CMK (cell line): ENCODE measurements at regions not wholly inside any gene's neighbourhood (a gene's known extent, or its start where the extent isn't known, plus 50 kb on each side); places are given as distances from the start of the nearest gene placed in this dataset.
"Not testable (repeated sequence)": the region's sequence is repeated elsewhere in the genome, so short reads cannot be mapped to it uniquely, and the experiment has no call there.

ENCODE experiments used
- DNase-seq: peaks from one replicate; pipeline ENCODE4 v3.0.0-alpha.2; 2010; ENCODE audit warnings: low read depth

DNA sequence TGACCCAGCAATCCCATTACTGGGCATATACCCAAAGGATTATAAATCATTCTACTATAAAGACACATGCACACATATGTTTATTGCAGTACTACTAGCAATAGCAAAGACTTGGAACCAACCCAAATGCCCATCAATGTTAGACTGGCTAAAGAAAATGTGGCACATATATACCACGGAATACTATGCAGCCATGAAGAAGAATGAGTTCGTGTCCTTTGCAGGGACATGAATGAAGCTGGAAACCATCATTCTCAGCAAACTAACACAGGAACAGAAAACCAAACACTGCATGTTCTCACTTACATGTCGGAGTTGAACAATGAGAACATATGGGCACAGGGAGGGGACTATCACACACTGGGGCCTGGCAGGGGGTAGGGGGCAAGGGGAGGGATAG lies 183.0 kb downstream of the HACE1 start:
- DNase-seq: not testable (repeated sequence)

DNA sequence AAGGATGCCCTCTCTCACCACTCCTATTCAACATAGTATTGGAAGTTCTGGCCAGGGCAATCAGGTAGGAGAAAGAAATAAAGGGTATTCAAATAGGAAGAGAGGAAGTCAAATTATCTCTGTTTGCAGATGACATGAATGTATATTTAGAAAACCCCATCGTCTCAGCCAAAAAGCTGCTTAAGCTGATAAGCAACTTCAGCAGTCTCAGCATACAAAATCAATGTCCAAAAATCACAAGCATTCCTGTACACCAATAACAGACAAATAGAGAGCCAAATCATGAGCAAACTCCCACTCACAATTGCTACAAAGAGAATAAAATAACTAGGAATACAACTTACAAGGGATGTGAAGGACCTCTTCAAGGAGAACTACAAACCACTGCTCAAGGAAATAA lies 184.6 kb downstream of the HACE1 start:
- DNase-seq: not testable (repeated sequence)

DNA sequence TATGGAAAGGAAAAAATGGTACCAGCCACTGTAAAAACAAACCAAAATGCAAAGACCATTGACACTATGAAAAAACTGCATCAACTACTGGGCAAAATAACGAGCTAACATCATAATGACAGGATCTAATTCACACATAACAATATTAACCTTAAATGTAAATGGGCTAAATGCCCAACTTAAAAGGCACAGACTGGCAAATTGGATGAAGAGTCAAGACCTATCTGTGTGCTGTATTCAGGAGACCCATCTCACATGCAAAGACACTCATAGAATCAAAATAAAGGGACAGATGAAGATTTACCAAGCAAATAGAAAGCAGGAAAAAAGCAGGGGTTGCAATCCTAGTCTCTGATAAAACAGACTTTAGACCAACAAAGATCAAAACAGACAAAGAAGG lies 186.6 kb downstream of the HACE1 start:
- DNase-seq: not testable (repeated sequence)

DNA sequence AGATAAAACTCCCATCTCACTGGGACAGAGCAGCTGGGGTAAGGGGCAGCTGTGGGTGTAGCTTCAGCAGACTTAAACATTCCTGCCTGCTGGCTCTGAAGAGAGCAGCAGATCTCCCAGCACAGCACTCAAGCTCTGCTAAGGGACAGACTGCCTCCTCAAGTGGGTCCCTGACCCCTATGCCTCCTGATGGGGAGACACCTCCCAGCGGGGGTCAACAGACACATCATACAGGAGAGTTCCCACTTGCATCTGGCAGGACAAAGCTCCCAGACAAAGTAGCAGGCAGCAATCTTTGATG lies 188.2 kb downstream of the HACE1 start:
- not testable (repeated sequence) for DNase-seq

DNA sequence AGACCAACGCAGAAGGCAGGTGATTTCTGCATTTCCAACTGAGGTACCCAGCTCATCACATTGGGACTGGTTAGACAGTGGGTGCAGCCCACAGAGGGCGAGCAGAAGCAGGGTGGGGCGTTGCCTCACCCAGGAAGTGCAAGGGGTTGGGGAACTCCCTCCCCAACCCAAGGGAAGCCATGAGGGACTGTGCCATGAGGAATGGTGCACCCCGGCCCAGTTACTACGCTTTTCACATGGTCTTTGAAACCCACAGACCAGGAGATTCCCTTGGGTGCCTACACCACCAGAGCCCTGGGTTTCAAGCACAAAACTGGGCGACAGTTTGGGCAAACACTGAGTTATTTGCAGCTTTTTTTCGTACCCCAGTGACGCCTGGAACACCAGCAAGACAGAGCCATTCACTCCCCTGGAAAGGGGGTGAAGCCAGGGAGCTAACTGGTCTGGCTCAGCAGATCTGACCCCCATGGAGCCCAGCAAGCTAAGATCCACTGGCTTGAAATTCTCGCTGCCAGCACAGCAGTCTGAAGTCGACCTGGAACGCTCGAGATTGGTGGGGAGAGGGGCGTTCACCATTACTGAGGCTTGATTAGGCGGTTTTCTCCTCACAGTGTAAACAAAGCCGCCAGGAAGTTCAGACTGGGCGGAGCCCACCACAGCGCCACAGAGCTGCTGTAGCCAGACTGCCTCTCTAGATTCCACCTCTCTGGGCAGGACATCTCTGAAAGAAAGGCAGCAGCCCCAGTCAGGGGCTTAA lies 188.7 kb downstream of the HACE1 start:
- peak; percentile 24 for DNase-seq

DNA sequence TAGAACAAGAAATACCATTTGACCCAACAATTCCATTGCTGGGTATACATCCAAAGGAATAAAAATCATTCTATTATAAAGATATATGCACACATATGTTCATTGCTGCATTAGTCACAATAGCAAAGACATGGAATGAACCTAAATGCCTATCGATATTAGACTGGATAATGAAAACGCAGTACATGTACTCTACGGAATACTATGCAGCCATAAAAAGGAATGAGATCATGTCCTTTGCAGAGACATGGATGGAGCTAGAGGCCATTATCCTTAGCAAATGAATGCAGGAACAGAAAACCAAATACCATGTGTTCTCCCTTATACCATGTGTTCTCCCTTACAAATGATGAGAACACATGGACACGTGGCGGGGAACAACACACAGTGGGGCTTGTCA lies 190.2 kb downstream of the HACE1 start:
- DNase-seq: no peak

DNA sequence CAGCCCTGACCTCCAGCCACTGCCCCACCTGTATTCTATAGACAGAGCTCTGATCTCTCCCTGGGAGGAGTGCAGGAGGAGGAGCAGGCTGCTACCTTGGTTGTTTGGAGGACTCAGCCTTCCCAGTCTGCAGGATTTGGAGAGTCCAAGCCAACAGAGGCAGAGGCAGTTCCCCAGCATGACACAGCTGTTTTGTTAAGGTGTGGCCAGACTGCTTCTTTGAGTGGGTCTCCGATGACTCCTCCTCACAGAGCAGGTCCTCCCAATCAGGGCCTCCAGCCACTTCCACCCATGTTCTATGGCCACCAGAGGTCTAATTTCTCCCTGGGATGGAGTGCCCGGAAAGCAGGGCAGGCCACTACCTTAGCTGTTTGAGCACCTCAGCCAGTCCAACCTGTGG lies 203.5 kb downstream of the HACE1 start:
- DNase-seq: no peak

DNA sequence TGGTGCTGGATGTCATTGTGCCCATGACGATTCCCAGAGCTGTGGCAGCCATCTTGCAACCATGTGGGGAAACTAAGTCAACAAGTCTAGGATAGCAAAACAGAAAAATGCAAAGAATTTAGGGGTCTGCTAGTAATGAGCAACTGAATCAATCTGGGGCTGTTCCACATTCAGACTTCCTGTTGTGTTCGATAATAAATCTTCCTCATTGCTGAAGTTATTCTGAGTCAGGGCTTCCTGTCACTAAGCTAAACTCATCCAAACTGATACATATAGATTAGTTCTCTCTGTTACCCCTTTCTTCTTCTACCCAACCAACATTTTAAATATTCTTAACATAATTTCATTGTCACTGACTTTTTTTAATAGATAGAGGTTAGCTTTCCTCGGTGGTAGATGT lies 205.9 kb downstream of the HACE1 start:
- DNase-seq: no peak

DNA sequence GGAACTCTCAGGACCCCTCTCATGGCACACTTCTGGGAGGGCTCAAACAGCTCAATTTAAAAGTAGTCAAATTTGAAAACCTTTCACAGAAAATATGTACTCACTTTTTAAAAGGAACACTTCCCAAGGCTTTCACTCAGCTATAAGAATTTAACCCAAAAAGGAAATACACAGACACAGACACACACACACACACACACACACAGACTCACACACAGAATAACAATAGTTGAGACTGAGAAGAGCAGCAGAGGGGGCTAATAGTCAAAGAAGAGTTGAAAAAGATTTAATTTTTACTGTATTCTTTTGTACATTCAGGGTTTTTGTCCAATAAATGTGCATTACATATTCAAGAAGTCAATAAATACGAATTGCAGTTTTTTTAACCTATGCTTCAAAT lies 211.4 kb downstream of the HACE1 start:
- DNase-seq: no peak

DNA sequence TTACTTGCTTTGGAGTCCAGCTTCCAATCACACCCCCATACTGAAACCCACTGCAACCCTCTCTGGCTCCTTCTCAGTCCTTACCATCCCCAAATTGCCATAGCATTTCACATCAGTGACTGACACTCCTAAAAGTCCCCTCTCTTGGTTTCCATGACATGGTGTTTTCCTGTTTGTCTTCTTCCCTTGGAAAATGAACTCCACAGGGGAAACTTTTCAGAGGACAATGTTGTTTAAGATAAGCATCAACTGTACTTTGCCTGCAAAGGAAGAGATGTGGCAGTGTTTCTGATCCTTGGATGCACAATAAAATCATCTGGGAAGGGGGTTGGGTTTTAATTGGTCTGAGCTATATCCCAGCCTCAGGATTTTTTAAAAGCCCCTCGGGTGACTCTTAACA lies 214.9 kb downstream of the HACE1 start:
- no peak for DNase-seq

DNA sequence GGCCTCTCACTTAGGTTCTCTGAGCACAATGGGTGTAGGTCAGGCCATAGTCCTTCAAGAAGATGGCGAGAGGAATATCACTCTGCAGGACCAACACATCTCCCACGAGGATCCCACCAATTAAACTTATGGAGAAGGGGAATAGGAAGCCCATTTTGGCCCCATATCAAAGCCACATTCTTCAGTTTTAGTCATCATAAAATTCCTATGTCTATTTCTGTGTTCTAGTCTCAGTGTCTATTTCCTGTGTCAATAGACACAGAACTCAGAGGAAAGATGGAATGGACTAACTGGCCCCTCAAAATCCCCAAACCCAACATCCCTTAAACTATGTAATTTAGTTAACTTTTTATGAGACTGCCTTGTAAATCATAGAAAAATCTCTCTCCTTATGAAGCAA lies 216.8 kb downstream of the HACE1 start:
- DNase-seq: no peak

DNA sequence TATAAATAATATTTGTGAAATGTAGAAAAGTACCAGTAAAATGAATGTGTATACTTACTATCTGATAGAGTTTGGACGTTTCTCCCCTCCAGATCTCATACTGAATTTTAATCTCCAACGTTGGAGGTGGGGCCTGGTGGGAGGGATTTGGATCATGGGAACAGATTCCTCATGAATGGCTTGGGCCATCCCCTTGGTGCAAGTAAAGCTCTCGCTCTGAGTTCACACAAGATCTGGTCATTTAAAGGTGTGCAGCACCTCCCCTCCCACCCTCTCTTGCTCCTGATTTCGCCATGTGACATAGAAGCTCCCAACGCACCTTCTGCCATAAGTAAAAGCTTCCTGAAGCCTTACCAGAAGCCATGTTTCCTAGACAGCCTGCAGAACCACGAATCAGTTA lies 219.0 kb downstream of the HACE1 start:
- no peak for DNase-seq

DNA sequence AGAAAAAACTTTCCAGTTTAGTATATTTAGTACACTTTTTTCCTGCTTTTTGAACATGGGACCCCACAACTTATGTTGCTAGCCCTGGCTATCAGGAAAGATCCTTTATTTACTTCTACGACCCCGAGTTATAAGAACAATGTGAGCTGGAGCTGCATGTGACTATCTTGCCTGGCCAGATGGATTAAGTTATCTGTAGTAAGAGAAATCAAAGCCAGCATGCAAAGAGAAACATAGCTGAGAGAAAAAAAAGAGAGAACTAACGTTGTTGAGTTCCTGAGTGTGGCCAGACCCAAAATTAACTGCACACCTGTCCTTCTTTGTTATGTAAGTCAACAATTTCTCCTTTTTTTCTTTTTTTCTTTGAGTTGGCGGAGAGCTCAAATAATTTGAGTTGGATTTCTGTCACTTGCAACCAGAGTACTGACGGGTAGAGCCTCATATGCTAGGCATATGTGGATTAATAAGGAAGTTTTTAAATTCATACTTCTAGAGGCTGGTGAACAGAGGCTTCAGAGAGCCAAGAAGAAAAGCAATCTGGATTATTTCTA lies 219.5 kb downstream of the HACE1 start:
- peak; percentile 5 for DNase-seq

DNA sequence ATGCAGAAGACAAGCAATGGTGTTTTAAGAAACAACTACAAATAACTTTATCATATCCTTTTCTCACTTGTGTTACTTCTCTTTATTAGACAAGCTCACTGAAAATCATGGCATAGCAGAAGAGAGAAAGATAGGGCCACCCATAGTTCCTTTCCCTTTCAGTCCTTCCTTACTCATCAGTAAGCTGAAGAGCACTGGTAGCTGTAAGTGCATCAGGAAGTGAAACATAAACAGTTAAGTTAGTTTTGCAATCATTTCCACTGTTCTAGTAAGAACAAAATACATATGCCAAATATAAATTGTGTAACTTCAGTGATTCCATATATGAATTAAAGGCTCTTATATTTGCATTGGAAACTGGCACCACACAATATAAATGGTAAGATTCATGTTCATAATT lies 220.1 kb downstream of the HACE1 start:
- peak; percentile 12 for DNase-seq

DNA sequence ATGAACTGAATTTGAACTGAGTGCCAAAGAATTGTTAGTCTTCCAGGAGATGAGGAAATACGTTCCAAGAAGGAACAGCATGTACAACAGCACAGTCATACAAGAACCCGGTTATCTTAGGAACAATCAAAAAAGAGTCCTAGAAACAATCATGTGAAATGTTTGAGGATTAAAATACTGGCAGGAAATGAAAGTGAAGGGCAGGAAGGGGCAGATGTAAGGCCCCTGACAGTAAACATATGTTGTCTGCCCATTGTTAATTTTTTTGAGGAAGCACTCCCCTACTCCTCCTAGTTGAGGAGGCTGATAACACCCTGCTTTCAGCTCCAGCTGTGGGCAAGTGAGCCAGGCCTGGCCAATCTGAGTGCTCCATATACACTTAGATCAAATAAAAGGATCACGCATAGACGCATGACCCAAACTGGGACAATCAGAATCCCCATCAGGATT lies 220.9 kb downstream of the HACE1 start:
- peak; percentile 48 for DNase-seq

DNA sequence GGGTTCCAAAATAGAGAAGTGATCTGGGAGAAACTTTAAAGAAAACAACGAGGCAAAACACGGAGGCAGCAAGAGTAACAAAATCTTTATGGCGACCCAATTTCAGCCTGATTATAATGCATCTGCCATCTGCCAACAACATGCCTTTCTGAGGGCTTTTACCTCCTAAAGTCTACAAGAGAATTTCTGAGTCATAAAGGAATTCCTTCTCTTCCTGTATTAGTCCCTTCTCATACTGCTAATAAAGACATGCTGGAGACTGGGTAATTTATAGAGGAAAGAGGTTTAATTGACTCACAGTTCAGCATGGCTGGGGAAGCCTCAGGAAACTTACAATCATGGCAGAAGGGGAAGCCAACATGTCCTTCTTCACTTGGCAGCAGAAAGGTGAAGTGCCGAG lies 226.6 kb downstream of the HACE1 start:
- DNase-seq: no peak

DNA sequence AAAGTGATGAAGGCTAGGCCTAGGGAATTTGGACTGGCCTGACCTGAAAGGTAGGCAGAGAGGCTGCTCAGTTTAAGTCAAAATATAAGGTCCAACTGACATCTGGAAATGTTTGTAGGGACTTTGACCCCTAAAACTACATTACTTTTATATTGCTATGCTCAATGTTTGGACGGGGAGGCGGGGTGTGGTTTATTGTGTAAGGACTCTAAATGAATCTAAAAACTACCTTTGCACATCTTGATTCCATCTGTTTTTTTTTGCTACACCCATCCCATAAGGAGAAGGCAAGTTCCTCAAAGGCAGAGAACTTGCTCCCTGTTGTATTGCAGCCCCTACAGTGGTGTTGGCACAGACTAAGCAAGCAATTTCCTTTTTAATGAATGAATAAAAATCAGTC lies 227.1 kb downstream of the HACE1 start:
- no peak for DNase-seq

DNA sequence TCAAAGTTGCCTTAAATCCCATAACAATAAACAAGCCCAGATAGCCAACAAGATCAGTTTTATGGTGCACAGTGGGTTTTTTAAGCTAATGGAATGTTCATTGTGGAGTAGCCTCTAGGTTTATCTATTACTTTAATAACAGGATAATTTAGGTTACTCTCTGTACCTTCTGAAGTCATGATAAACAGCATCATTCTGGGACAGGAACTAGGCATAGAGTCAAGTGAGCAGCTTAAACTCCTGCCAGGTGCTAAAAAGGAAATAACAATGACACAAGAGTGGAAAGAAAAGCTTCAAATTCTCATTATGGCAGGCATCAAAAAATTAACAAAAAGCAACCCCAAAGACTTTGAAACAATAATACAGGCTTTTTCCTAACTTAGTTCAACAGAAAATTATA lies 228.8 kb downstream of the HACE1 start:
- no peak for DNase-seq

DNA sequence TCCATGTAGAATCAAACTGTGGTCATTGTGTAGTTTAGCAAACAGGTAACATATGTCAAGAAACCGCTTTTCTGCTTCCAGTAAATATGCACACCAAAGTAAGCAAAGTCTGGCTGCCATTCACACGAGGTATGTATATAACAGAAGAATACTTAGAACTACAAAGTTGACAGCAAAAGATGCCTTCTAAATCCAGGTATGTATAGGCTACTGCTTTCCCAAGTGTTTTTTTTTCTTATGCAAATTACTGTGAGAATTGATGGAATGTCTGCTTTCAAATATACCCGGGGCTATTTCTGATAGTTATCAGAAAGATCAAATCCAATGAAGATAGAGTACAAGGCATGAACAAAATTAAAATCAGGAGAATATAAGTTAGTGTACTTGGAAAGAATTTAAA lies 229.2 kb downstream of the HACE1 start:
- no peak for DNase-seq

DNA sequence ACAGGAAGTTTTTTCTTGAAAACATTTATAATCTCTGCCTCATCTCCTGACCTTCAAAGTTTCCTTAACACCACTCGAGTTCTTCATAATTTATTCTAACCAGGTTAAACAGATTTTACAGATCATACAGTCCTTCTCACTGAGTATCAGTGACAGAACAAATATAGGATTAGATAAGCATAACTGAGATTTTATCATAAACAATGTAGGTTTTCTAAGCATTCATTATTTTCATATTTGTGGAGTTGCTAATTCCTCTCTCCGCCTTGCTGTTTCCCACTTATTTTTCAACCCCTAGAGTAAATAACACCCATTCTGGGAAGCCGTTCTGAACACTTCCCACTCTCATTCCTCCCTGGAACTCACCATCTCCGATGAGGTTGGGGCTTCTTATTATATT lies 229.9 kb downstream of the HACE1 start:
- no peak for DNase-seq

DNA sequence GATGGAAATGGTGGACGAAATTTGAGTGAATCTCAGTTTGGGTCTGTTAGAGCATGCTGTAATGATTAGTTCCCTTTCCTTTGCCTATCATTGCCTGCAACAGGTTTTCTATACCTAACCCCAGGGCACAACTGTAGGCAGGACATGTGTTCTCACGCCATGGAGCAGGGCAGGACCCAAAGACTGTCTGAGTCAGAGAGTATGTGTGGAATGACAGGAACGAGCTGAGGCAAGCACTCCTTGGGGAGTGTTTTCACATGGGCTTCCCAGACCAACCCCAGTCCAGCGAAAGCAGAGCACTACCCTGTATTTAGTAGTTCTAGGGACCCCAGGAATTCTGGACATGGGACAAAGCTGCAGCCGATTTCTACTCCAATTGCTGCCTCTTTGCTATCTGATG lies 234.2 kb downstream of the HACE1 start:
- no peak for DNase-seq

DNA sequence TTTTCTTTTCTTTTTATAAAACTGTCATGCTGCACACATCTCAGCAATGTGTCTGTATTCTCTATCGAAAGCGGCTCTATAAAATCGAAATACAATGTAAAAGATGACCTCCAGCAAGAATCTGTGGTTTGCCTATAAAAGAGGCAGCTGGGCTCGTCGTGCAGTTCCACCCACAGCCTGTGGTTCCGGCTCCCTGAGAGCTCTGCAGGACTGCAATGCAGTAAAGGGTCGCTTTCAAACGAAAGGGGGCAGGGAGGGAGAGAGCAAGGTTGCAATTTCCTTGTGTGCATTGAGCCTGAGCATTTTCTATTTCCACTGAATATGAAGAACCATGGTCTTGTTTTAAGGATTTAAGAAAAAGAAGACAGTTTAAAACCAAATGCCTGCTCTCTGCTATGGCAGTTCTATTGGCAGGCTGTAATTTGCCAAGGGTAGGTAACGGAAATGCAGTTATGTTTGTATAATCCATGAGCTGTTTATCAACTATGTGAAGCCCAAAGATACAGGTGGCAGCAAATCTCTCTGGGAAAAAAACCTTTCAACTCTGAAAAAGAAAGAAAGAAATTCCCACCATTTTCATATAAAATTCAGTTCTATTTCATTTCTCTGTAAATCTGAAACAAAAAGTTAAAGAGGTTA lies 236.5 kb downstream of the HACE1 start:
- no peak for DNase-seq

DNA sequence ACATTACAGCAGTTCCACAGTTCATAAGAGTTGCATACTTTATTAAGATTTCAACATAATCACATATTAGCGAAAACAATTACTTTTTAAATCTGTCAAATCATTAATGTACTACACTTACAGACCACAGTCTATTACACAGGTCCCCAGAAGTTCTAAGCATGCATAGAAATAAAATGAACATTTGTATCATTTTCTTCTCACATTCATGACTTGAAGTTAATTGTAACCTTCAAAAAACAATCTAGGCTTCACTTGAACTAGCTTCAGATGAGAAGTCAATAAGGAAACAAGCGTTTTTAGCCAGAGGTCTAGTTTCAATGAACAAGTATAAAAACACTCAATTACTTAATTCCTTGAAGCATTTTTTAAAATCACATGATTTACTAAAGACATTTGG lies 238.3 kb downstream of the HACE1 start:
- no peak for DNase-seq

DNA sequence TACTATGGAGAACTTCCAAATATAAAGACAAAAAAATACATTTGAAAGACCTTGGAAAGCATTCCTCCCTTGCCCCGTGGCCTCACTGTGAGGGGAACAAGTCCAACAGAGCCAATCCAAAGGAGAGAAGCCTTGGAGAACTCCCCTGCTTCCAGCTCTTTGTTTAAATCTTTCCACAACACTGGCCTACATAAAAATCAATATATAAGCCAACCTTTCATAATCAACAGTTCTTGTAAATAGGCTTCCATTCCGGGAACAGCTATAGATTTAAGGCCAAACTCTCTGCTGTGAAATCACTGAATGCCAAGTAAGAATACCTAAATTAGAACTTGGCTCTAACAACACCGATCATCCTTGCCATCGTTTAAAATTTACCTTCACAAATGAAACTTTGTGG lies 242.1 kb downstream of the HACE1 start:
- no peak for DNase-seq
